Lung (tissue), 11 donors: ENCODE measurements at regions not wholly inside any gene's neighbourhood (a gene's known extent, or its start where the extent isn't known, plus 50 kb on each side); places are given as distances from the start of the nearest gene placed in this dataset.
A peak's percentile ranks its signal among the peaks of the same experiment; 100 is the strongest.

ENCODE experiments used
- ATAC-seq: fragments of 200-7000 bp; cut with Tn5 transposase; one replicate; pipeline ENCODE4 v1.9.1; 2020; ENCODE audit warnings: moderate number of reproducible peaks; ENCODE audit not compliant: insufficient read depth, low FRiP score
- DNase-seq, 3 donors: peaks; one replicate each; pipeline ENCODE4 v3.0.0-alpha.2; 2013 to 2017
- H3K27ac ChIP-seq, 2 donors: one replicate each; pipeline ENCODE4 v1.5.1; 2013; ENCODE audit warnings: mild to moderate bottlenecking in 2 of 2, moderate library complexity in 2 of 2, control low read depth in 1 of 2, inconsistent platforms in 1 of 2, low read depth in 1 of 2, low read length in 1 of 2
- H3K27me3 ChIP-seq, 3 donors: one replicate each; pipeline ENCODE4 v1.5.1; 2013; ENCODE audit warnings: low read length in 2 of 3; ENCODE audit not compliant: control insufficient read depth in 3 of 3, insufficient read depth in 3 of 3
- H3K36me3 ChIP-seq, 4 donors: one replicate each; pipeline ENCODE4 v1.5.1; 2013; ENCODE audit warnings: low read length in 4 of 4, mild to moderate bottlenecking in 1 of 4, moderate library complexity in 1 of 4; ENCODE audit not compliant: control insufficient read depth in 4 of 4, insufficient read depth in 4 of 4
- H3K4me1 ChIP-seq, 5 donors: one replicate each; pipeline ENCODE4 v1.5.1; 2013; ENCODE audit warnings: low read length in 5 of 5, mild to moderate bottlenecking in 2 of 5, moderate library complexity in 1 of 5; ENCODE audit not compliant: control insufficient read depth in 5 of 5, insufficient read depth in 5 of 5
- H3K4me3 ChIP-seq: one replicate; pipeline ENCODE4 v1.5.1; 2013; ENCODE audit warnings: mild to moderate bottlenecking, control low read depth, moderate library complexity
- H3K9ac ChIP-seq, 2 donors: one replicate each; pipeline ENCODE4 v1.5.1; 2013; ENCODE audit warnings: low read length in 2 of 2, control low read depth in 1 of 2; ENCODE audit not compliant: insufficient read depth in 1 of 2
- H3K9me3 ChIP-seq, 4 donors: one replicate each; pipeline ENCODE4 v1.5.1; 2013; ENCODE audit warnings: low read length in 3 of 4, mild to moderate bottlenecking in 1 of 4, moderate library complexity in 1 of 4; ENCODE audit not compliant: control insufficient read depth in 4 of 4, insufficient read depth in 3 of 4
- WGBS, 2 donors: extraction: QIAGEN DNeasy Blood & Tissue Kit; methylation state at CpG; one replicate each; pipeline ENCODE4 v1.1.7; 2013; 5-methylcytosine and 5-hydroxymethylcytosine counted together
- TF ChIP-seq, protein P1 (sequence below): IDR thresholded peaks from 2 replicates; pipeline ENCODE4 v1.5.1; 2012; ENCODE audit warnings: mild to moderate bottlenecking; ENCODE audit errors: control extremely low read depth, extremely low read depth
- donor health status: control.
- donor health status: control.
- donor health status: Bipolar disorder and iron deficiency.
- donor health status: healthy.
- donor health status: DM: yes; HTN: yes; CAD: no.

DNA sequence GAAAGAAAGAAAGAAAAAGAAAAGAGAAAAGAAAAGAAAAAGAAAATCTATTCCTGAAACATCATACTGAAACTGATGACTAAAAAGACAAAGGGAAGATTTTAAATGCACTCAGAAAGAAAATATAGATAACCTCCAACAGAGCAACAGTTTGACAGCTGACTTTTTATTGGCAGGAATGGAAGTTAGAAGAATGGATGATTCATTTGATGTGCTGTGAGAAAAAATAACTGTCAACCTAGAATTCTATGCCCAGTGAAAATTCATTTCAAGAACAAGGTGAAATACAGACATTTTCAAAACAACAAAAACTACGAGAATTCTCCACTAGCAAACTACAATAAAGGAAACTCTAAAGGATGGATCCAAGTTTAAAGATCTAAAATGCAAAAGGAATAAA lies 50.5 kb upstream of the HSPA12A start:
- ATAC-seq (no peak), DNase-seq (no peak)
- H3K4me1 ChIP-seq: peaks cover 0 to 1% (median 0%) of the 10 kb centered on the region in 5 donors
- no peaks in the 10 kb centered on the region for H3K36me3 ChIP-seq
- no peak overlapping the region for H3K4me3 ChIP-seq
- H3K9ac ChIP-seq: no peak overlapping the region
- no peak overlapping the region for H3K27ac ChIP-seq
- H3K27me3 ChIP-seq: peaks cover 0 to 8% (median 0%) of the 10 kb centered on the region in 3 donors
- 77 to 93% methylated on average over 1 of the region's 1 CpG for WGBS, 2 donors
- H3K9me3 ChIP-seq: no peaks in the 10 kb centered on the region
- TF ChIP-seq, protein P1, sequence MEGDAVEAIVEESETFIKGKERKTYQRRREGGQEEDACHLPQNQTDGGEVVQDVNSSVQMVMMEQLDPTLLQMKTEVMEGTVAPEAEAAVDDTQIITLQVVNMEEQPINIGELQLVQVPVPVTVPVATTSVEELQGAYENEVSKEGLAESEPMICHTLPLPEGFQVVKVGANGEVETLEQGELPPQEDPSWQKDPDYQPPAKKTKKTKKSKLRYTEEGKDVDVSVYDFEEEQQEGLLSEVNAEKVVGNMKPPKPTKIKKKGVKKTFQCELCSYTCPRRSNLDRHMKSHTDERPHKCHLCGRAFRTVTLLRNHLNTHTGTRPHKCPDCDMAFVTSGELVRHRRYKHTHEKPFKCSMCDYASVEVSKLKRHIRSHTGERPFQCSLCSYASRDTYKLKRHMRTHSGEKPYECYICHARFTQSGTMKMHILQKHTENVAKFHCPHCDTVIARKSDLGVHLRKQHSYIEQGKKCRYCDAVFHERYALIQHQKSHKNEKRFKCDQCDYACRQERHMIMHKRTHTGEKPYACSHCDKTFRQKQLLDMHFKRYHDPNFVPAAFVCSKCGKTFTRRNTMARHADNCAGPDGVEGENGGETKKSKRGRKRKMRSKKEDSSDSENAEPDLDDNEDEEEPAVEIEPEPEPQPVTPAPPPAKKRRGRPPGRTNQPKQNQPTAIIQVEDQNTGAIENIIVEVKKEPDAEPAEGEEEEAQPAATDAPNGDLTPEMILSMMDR: no peak

DNA sequence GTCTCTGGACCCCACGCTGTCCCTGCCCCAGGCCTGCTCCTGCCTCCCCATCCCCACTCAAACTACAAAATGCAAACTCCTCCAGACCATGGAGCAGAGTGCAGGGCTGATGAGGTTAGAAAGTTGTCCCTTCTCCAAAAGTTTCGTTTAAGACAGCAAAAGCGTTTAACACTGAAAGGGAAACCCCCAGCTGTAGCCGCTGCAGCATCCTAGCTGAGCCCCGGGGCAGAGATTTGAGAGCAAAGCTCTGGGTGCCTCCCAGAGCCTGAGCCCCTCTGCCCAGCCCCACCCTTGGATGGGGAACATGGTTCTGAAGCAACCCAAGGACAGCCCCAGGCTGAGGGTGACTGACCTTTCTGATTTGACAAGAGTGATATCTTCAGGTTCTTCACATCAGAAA lies 52.8 kb upstream of the ENO4 start:
- DNase-seq: no peak
- Histone ChIP-seq H3K36me3 (no peaks in the 10 kb centered on the region), H3K27ac (no peak overlapping the region), H3K9me3 (no peaks in the 10 kb centered on the region), H3K4me3 (no peak overlapping the region), H3K4me1 (no peaks in the 10 kb centered on the region), H3K9ac (no peak overlapping the region), H3K27me3 (peaks cover 0 to 6% (median 0%) of the 10 kb centered on the region in 3 donors)
- no peak for ATAC-seq
- TF ChIP-seq, protein P1: no peak
- 62 to 66% methylated on average over 5 of the region's 5 CpGs for WGBS, 2 donors

DNA sequence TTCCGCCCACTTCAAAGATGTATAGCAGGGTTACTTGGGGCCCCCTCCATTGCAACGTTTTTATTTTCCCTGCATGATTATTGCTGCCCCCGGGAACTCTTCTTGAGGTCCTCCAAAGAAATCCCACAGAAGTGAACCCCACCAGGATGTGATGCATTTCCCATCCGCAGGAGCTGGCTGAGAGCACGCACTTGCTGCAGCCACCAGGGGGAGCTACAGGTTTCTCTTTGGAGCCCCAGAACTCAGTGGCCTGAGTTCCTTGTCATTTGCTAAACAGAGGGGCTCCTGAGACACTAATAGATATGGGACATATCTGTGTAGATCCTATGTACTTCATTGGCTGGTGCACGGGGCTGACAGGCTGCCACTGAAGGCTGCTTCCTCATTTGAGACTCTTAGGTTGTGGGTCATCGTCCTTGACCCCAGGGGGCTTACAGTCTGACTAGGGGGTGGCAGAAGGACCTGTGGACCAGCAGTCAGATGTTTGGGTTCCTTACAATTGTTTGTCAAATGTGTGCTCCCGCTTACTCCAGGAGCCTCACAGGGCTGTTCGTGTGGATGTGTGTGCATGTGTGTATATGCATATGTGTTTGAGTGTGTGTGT lies 52.3 kb upstream of the ENO4 start:
- no peak overlapping the region for H3K4me3 ChIP-seq
- H3K36me3 ChIP-seq: no peaks in the 10 kb centered on the region
- no peaks in the 10 kb centered on the region for H3K4me1 ChIP-seq
- TF ChIP-seq, protein P1: peak; percentile 46
- 20 to 21% methylated on average over 9 of the region's 9 CpGs for WGBS, 2 donors
- no peak overlapping the region for H3K9ac ChIP-seq
- peak; percentile 81 to 84 (median 83) for DNase-seq
- no peak overlapping the region for H3K27ac ChIP-seq
- ATAC-seq: no peak
- peaks cover 0 to 6% (median 0%) of the 10 kb centered on the region in 3 donors for H3K27me3 ChIP-seq
- no peaks in the 10 kb centered on the region for H3K9me3 ChIP-seq

DNA sequence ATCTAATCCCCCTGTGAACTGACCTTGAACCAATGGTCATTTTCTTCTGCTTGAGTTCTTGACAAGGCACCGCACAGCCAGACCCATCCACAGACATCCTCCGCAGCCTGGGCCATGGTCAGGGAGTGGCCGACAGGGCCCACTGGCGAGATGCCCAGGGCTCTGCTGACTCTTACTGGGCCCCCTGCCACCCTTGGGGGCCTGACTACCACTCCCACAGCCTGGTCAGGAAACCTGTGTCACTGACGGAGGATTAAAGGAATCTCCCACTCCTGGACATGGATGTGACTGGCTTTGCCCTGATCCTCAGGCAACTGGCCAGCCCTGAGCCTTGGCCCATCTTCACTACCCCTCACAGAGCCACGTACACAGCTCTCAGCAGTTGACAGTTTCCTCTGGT lies 50.4 kb upstream of the ENO4 start:
- WGBS, 2 donors: 74 to 81% methylated on average over 6 of the region's 6 CpGs
- DNase-seq (no peak), ATAC-seq (no peak)
- TF ChIP-seq, protein P1: no peak
- H3K9ac ChIP-seq: no peak overlapping the region
- peaks cover 0 to 6% (median 3%) of the 10 kb centered on the region in 3 donors for H3K27me3 ChIP-seq
- no peak overlapping the region for H3K4me3 ChIP-seq
- no peaks in the 10 kb centered on the region for H3K36me3 ChIP-seq
- H3K4me1 ChIP-seq: no peaks in the 10 kb centered on the region
- no peak overlapping the region for H3K27ac ChIP-seq
- peaks cover 0 to 5% (median 0%) of the 10 kb centered on the region in 4 donors for H3K9me3 ChIP-seq
